ENCODE measurements at regions not wholly inside any gene's neighbourhood (a gene's known extent, or its start where the extent isn't known, plus 50 kb on each side); places are given as distances from the start of the nearest gene placed in this dataset.

DNA sequence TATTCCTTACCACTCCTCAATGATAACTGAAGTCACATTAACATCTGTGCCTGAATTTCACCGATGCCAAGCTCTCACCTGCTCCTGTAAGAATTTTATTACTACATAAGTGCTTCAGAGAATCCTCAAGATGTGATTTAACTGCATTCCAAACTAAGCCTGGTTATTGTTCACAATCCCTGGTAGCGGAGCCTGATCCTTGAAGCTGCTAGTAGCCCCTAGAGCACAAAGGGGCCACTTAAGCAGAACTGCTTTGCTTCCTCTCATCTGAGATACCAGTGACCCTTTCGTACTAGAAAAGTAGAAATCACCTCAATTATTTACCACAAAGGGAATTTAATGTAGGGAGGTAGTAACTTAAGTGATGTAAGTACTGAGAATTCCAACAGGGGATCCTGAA, 529.6 kb downstream of the CPS1 start:
- intact Hi-C loops (cut with DNase I): no loop called here

GRCh38 chr2:211089127-211089526, 532.7 kb downstream of the CPS1 start:
- TF ChIP-seq CTCF (IDR thresholded peaks at IDR 0.05): no peak
- no peaks in the 10 kb centered on the region for H3K4me1 ChIP-seq
- H3K4me3 ChIP-seq: no peak overlapping the region
- intact Hi-C loops (cut with DNase I): no loop called here
- H3K36me3 ChIP-seq: no peaks in the 10 kb centered on the region
- ATAC-seq: no peak
- no peaks in the 10 kb centered on the region for H3K9me3 ChIP-seq
- DNase-seq: no peak
- H3K27ac ChIP-seq: no peak overlapping the region
- no peaks in the 10 kb centered on the region for H3K27me3 ChIP-seq (ENCODE audit: low read depth)

More for the DNA sequence above, 529.6 kb downstream of the CPS1 start:
- TF ChIP-seq CTCF (IDR thresholded peaks at IDR 0.05): no peak
- no peak overlapping the region for H3K27ac ChIP-seq
- H3K27me3 ChIP-seq (ENCODE audit: low read depth): no peaks in the 10 kb centered on the region
- H3K4me1 ChIP-seq: no peaks in the 10 kb centered on the region
- no peak overlapping the region for H3K4me3 ChIP-seq
- ATAC-seq: no peak
- H3K36me3 ChIP-seq: no peaks in the 10 kb centered on the region
- H3K9me3 ChIP-seq: no peaks in the 10 kb centered on the region
- no peak for DNase-seq

DNA sequence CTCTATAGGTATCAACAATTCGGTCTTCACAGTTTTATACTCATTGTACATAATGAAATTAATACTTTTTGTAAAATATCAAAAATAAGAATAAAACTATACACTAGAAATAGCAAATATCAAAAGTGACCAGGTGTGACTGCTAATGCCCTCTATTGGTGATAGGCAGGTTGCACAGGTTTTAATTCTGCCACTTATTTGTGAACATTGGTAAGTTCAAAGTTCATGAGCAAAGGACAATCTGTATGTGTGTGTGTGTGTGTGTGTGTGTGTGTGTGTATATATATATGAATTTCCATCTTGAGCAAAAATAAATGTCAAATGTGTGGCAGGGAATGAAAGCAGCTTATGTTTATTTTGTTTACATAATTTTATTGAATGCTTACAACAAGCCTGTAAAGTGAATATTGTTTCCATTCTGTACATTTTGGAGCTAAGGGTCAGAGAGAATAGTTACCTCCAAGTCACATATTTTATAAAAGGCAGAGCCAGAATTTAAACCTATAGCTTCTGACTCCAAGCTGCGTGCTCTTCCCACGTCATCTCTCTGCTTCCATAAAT, 537.4 kb downstream of the CPS1 start:
- Histone ChIP-seq H3K4me3 (no peak overlapping the region), H3K9me3 (no peaks in the 10 kb centered on the region), H3K27ac (no peak overlapping the region), H3K36me3 (no peaks in the 10 kb centered on the region), H3K27me3 (ENCODE audit: low read depth) (no peaks in the 10 kb centered on the region), H3K4me1 (no peaks in the 10 kb centered on the region)
- ATAC-seq (no peak), DNase-seq (no peak)
- TF ChIP-seq CTCF (IDR thresholded peaks at IDR 0.05): no peak
- intact Hi-C loops (cut with DNase I): no loop called here

GRCh38 chr2:211103989-211104388, 547.6 kb downstream of the CPS1 start:
- DNase-seq (no peak), ATAC-seq (no peak)
- Histone ChIP-seq H3K4me1 (no peaks in the 10 kb centered on the region), H3K9me3 (no peaks in the 10 kb centered on the region), H3K36me3 (no peaks in the 10 kb centered on the region), H3K27me3 (ENCODE audit: low read depth) (no peaks in the 10 kb centered on the region), H3K4me3 (no peak overlapping the region), H3K27ac (no peak overlapping the region)
- no peak for TF ChIP-seq CTCF (IDR thresholded peaks at IDR 0.05)
- intact Hi-C loops (cut with DNase I): no loop called here

GRCh38 chr2:211113334-211114175, 557.2 kb downstream of the CPS1 start:
- intact Hi-C loops (cut with DNase I): no loop called here
- DNase-seq (no peak), ATAC-seq (no peak)
- Histone ChIP-seq H3K36me3 (no peaks in the 10 kb centered on the region), H3K4me1 (no peaks in the 10 kb centered on the region), H3K4me3 (no peak overlapping the region), H3K27me3 (ENCODE audit: low read depth) (no peaks in the 10 kb centered on the region), H3K27ac (no peak overlapping the region), H3K9me3 (no peaks in the 10 kb centered on the region)
- no peak for TF ChIP-seq CTCF (IDR thresholded peaks at IDR 0.05)

All from lower lobe of right lung (tissue), 2 donors.